T-helper 2 cell treated with Interferon-gamma antibody and Interleukin-4, amounts not matched to agents 100 ng/mL and 5 ng/mL, for 36 hours (primary cell): ENCODE measurements at regions not wholly inside any gene's neighbourhood (a gene's known extent, or its start where the extent isn't known, plus 50 kb on each side); places are given as distances from the start of the nearest gene placed in this dataset.
"Not testable (repeated sequence)": the region's sequence is repeated elsewhere in the genome, so short reads cannot be mapped to it uniquely, and the experiment has no call there.

Source experiments
- intact Hi-C: fragments of 100-400 bp; cut with micrococcal nuclease; formaldehyde crosslinking; loops from one replicate; pipeline ENCODE4 v1.15.1; 2023

DNA sequence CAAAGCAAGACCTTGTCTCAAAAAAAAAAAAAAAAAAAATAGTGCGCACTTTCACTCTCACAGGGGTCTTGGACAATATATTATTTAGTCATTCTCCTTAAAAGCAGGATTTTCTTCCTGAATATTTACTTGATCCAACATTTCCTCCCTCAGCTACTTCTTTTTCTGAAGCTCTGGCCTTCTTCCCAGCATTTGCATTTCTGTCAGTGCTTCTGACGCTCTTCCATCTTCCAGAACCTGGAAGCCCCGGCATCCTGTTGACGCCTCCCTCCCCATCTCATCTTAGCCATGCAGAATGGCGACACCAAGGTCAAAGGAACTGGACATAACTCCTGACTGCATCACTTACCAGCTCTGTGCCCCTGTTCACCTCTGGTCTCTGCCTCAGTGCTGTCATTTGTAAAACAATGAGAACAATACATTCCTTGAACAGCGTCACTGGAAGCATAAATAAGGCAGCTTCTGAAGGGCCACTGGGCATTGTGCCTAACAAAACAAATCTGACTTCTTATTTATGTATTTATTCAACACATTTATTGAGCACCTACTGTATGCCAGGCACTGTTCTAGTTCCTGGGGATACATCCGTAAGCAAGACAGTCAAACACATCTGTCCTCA lies 90.9 kb upstream of the MDM1 start:
- intact Hi-C loops = no loop called here

DNA sequence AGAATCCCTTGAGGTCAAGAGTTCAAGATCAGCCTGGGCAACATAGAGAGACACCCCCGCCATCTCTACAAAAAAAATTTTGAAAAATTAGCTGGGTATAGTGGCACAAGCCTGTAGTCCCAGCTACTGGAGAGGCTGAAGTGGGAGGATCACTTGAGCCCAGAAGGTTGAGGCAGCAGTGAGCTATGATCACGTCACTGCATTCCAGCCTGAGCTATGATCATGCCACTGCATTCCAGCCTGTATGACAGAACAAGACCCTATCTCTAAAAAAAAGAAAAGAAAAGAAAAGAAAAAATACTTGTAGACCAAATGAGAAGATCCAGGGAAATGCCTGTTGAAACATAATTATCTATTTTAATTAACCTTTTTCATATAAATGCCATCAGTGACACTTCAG lies 93.8 kb upstream of the MDM1 start:
- intact Hi-C loops = no loop called here

GRCh38 chr12:68428211-68428610 lies 96.0 kb upstream of the MDM1 start:
- intact Hi-C loops = no loop called here

GRCh38 chr12:68428724-68429501 lies 96.8 kb upstream of the MDM1 start:
- intact Hi-C loops = no loop called here

GRCh38 chr12:68429696-68430095 lies 97.5 kb upstream of the MDM1 start:
- intact Hi-C loops = no loop called here

DNA sequence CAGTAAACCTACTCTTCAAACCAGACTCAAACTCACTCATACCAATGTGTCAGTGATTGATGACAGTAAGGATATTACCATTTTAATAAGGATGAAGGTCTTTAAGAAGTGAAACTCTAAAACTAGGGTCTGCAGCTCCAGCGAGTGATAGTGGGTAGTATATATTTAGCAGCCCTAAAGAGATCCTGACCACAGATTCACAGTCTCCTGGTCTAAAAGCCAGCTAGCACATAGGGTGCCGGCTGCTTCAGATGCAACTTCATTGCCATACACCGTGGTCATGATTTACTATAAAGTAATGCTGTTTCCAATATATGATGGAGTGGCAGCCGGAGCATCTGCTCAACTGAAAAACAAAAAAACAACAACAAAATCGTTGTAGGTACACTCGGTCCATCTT lies 99.6 kb upstream of the MDM1 start:
- intact Hi-C loops = no loop called here

DNA sequence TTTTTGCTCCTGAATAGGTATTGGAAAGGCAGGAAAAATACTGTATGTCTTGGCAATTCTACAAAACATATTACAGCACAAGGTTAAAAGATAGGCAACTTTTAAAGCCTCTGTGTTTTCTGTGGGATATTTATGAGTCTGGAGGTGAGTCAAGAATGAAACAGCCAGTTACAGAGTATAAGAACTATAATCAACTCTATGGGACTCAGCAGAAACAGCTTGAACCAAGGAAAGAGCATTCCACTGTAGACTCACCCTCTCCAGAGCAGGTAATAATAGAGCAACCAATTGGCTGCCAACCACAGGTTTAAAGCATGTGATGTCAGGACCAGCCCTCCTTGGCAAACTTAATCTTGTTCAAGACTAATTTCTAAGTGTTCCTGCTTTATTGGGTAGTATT lies 100.5 kb upstream of the MDM1 start:
- intact Hi-C loops = no loop called here

DNA sequence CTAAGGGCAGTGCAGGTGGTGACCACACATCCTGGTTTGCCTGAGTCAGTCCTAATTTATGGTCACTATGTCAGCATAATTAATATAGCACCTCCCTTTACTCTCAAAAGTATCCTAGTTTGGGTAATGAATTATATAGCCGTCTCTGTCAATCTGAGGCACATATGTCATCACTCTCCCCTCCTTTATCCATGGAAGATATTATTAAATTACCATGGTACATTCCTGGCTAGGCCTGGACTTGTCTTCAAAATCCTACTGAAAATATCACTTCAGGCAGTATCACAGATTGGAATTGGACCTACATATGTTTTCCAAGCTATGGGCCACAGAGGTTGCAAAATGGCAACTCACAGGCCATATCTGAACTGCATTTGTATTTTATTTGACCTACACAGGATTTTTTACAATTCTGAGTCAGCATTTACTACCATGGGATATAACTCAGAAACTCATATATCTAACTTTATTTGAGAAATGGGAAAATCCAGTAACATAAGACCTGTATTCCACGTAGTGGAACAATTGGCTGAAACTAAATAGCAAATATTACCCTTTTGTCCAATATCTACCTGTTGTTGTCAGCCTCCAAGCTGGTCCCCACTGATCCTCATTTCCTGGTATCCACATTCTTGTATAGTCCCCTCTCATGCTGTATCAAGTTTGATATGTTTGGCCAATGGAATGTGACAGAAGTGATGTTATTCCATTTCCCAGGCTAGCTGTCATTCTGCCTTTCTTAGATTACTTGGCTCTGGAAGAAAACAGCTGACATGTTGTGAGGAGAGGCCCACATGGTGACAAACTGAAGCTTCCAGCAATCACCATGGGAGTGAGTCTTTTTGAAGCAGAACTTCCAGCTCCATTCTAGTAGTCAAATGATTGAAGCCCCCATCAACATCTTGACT lies 102.5 kb upstream of the MDM1 start:
- intact Hi-C loops = no loop called here

DNA sequence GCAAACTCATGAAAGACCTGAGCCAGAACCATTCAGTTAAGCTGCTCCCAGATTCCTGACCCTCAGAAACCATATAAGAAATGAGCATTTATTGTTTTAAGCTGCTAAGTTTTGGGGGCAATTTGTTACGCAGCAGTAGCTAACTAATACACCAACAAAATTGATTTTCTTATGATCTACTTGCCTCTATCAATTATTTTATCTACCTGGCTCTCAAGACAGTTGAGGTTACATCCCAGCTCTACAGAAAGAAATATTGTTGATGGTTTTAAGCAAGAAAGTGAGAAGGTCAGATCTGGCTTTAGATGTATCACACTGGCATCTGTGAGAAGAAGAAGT lies 103.1 kb upstream of the MDM1 start:
- intact Hi-C loops = no loop called here

DNA sequence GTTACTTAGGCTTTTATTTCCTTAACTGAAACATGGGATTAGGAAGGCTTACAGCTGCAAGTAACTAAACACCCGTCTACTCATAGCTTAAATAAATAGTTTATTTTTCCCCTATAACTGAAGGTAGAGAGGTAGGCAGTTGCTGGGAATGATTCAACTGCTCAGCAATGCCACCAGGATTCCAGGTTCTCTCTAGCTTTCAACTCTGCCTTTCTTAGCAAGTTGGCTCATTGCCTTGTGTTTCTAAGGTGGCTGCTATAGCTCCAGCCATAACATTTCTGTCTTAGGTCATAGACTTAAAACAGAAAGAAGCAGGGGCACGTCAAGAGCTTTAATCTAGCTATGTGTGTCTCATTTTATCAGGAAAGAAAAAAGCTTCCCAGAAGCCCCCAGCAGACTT lies 103.7 kb upstream of the MDM1 start:
- intact Hi-C loops = no loop called here

- intact Hi-C loops = no loop called here
Measured at GRCh38 chr12:68438601-68439000, 106.4 kb upstream of the MDM1 start.

DNA sequence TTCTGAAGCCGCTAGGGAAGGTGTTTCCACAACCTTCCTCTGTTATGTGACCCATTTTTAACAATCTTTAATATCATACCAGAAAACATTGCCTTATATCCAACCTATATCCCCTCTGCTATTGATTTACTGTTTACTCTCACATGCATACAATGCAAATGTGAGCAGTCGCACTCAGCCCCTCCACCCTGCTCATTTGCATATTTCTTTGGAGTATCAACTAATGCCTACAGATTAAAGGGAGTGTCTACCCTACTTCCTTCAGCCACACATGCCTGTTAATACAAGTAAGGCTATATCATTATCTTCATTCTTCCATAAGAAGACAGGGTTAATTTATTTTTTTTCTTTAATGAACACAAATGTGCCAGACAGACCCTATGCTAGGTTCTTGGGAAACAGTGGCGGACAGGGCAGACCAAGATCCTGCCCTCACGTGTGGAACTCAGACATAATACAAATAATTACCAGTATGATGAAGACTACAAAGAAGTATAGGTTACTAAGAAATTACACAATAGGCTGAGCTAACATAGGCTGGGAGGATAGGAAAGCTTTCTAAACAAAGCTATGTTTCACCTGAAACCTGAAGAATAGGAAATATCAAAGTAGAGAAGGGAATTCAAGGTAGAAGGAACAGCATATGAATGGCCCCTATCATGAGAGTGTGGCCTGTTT lies 107.3 kb upstream of the MDM1 start:
- intact Hi-C loops = no loop called here

- intact Hi-C loops = no loop called here
Measured at GRCh38 chr12:68440068-68440581, 108.0 kb upstream of the MDM1 start.

GRCh38 chr12:68441167-68441566 lies 109.0 kb upstream of the MDM1 start:
- intact Hi-C loops = no loop called here

DNA sequence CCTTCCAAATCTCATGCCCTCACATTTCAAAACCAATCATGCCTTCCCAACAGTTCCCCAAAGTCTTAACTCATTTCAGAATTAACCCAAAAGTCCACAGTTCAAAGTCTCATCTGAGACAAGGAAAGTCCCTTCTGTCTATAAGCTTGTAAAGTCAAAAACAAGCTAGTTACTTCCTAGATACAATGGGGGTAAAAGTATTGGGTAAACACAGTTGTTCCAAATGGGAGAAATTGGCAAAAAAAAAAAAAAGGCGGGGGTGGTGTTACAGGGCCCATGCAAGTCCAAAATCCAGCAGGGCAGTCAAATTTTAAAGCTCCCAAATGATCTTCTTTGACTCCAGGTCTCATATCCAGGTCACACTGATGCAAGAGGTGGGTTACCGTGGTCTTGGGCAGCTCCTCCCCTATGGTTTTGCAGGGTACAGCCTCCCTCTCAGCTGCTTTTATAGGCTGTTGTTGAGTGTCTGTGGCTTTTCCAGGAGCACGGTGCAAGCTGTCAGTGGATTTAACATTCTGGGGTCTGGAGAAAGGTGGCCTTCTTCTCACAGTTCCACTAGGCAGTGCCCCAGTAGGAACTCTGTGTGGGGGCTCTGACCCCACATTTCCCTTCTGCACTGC lies 110.3 kb upstream of the MDM1 start:
- intact Hi-C loops = not testable (repeated sequence)

DNA sequence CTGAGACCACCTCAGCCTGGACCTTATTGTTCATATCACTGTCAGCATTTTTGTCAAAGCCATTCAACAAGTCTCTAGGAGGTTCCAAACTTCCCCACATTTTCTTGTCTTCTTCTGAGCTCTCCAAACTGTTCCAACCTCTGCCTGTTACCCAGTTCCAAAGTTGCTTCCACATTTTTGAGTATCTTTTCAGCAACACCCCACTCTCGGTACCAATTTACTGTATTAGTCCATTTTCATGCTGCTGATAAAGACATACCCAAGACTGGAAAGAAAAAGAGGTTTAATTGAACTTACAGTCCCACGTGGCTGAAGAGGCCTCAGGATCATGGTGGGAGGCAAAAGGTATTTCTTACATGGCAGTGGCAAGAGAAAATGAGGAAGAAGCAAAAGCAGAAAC lies 111.5 kb upstream of the MDM1 start:
- intact Hi-C loops = not testable (repeated sequence)

DNA sequence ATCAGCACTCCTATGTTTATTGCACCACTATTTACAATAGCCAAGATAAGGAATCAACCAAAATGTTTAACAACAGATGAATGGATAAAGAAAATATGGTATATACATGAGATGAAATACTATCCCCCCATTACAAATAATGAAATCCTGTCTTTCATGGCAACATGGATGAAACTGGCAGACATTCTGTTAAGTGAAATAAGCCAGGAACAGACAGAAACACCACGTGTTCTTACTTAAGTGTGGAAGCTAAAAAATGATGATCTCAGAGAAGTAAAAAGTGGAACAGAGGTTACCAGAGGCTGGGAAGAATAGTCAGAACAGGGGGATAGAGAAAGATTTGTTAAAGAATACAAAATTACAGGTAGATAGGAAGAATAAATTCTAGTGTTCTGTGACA lies 113.7 kb upstream of the MDM1 start:
- intact Hi-C loops = no loop called here

DNA sequence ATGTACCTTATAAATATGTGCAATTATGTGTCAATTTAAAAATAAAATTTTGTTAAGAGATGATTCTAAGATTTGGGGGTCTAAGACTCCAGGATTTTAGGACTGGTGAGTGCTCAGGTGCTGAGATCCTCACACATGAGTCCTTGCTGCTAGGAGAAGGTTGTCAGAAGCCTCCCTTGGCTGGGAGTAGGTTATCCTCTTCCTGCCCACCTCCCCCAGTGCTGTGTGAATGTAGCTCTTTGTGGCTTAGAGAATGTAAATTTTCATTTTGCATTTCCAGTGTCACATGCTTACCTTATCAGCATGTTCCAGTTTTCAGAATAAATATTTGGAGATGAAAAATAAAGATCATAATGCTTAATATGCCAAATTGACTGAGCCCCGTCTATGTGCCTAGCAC lies 114.2 kb upstream of the MDM1 start:
- intact Hi-C loops = no loop called here

- intact Hi-C loops = no loop called here
Measured at GRCh38 chr12:68446901-68447796, 115.0 kb upstream of the MDM1 start.

- intact Hi-C loops = no loop called here
Measured at GRCh38 chr12:68447797-68448260, 115.7 kb upstream of the MDM1 start.
